ENCODE measurements at regions not wholly inside any gene's neighbourhood (a gene's known extent, or its start where the extent isn't known, plus 50 kb on each side); places are given as distances from the start of the nearest gene placed in this dataset.

DNA sequence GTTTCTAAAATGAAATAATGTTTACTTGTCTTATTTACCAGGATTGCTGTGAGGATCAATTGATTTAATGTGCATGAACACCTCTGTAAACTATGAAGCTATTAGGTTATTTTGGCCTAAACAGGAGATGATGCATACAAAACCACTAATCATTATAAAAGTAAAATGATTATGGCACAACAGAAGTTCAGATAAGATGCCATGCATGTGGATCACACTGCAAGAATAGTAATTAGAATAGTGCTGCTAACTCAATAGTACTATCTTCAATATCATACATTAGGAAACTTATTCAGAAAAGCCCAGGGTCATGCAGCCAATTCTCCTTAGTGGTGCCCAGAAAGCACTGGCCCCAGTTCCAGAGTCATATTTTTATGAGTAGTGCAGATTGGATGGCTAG lies 66.9 kb downstream of the TMEM100 start:
- DNase-seq (ENCODE audit: low read depth in 1 of 2, low spot score in 1 of 2) = no peak
- Histone ChIP-seq H3K4me3 (replicated peaks; ENCODE audit: insufficient read depth, low read length) (no peak overlapping the region), H3K27me3 (ENCODE audit: insufficient read depth, poor library complexity, severe bottlenecking) (no peaks in the 10 kb centered on the region), H3K27ac (replicated peaks) (no peak overlapping the region)
- TF ChIP-seq, protein P1, sequence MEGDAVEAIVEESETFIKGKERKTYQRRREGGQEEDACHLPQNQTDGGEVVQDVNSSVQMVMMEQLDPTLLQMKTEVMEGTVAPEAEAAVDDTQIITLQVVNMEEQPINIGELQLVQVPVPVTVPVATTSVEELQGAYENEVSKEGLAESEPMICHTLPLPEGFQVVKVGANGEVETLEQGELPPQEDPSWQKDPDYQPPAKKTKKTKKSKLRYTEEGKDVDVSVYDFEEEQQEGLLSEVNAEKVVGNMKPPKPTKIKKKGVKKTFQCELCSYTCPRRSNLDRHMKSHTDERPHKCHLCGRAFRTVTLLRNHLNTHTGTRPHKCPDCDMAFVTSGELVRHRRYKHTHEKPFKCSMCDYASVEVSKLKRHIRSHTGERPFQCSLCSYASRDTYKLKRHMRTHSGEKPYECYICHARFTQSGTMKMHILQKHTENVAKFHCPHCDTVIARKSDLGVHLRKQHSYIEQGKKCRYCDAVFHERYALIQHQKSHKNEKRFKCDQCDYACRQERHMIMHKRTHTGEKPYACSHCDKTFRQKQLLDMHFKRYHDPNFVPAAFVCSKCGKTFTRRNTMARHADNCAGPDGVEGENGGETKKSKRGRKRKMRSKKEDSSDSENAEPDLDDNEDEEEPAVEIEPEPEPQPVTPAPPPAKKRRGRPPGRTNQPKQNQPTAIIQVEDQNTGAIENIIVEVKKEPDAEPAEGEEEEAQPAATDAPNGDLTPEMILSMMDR (IDR thresholded peaks at IDR 0.05; ENCODE audit: insufficient read depth, low read length) = no peak
- TF ChIP-seq GABPA (IDR thresholded peaks at IDR 0.05; ENCODE audit: low read depth) (no peak), POLR2AphosphoS5 (IDR thresholded peaks at IDR 0.05; ENCODE audit: low read depth) (no peak), SPI1 (IDR thresholded peaks at IDR 0.05; ENCODE audit: borderline replicate concordance, low read depth) (no peak)
- TF ChIP-seq, protein P2, sequence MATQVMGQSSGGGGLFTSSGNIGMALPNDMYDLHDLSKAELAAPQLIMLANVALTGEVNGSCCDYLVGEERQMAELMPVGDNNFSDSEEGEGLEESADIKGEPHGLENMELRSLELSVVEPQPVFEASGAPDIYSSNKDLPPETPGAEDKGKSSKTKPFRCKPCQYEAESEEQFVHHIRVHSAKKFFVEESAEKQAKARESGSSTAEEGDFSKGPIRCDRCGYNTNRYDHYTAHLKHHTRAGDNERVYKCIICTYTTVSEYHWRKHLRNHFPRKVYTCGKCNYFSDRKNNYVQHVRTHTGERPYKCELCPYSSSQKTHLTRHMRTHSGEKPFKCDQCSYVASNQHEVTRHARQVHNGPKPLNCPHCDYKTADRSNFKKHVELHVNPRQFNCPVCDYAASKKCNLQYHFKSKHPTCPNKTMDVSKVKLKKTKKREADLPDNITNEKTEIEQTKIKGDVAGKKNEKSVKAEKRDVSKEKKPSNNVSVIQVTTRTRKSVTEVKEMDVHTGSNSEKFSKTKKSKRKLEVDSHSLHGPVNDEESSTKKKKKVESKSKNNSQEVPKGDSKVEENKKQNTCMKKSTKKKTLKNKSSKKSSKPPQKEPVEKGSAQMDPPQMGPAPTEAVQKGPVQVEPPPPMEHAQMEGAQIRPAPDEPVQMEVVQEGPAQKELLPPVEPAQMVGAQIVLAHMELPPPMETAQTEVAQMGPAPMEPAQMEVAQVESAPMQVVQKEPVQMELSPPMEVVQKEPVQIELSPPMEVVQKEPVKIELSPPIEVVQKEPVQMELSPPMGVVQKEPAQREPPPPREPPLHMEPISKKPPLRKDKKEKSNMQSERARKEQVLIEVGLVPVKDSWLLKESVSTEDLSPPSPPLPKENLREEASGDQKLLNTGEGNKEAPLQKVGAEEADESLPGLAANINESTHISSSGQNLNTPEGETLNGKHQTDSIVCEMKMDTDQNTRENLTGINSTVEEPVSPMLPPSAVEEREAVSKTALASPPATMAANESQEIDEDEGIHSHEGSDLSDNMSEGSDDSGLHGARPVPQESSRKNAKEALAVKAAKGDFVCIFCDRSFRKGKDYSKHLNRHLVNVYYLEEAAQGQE (IDR thresholded peaks at IDR 0.05; ENCODE audit: insufficient replicate concordance, low read depth) = no peak

DNA sequence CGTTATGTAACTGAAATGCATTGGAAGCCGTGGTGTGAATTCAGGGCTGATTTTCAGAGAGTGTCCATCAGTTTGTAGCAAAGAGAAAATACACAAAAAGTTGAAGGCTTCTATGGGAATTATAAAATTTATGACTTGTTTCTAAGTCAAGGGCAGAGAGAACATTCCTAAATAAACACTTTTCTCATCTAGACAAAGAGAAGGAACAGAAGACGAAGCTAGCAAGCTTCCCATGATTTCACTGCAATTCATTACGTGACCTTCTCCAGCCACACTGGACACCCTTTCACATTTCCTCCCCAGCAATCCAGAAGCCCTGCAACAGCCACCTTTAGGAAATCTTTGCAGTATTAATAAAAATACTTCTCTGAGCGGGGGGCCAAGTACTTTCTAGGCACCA lies 67.8 kb downstream of the TMEM100 start:
- DNase-seq (ENCODE audit: low read depth in 1 of 2, low spot score in 1 of 2) = no peak
- Histone ChIP-seq H3K27me3 (ENCODE audit: insufficient read depth, poor library complexity, severe bottlenecking) (no peaks in the 10 kb centered on the region), H3K27ac (replicated peaks) (no peak overlapping the region), H3K4me3 (replicated peaks; ENCODE audit: insufficient read depth, low read length) (no peak overlapping the region)
- no peak for TF ChIP-seq GABPA (IDR thresholded peaks at IDR 0.05; ENCODE audit: low read depth)
- TF ChIP-seq, protein P1 (IDR thresholded peaks at IDR 0.05; ENCODE audit: insufficient read depth, low read length) = no peak
- TF ChIP-seq, protein P2 (IDR thresholded peaks at IDR 0.05; ENCODE audit: insufficient replicate concordance, low read depth) = no peak
- TF ChIP-seq POLR2AphosphoS5 (IDR thresholded peaks at IDR 0.05; ENCODE audit: low read depth) = no peak
- TF ChIP-seq SPI1 (IDR thresholded peaks at IDR 0.05; ENCODE audit: borderline replicate concordance, low read depth) = no peak

DNA sequence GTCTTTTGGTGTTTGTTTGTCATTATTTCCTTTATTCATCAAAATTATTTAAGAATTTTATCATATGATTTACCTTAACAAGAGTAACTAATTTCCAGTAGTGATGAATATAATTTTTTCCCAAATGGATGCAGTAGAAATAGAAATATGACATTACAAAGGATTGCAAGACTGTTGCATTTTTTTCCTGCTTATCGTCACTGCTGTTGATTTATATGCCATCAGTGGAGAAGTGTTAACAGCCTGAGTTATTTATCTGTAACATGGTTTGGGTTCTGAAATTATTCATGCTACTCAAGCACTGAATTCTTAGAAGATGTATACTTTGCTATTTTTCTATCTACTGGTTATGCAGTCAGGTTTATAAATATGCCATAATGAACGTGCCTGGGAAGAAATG lies 68.6 kb downstream of the TMEM100 start:
- Histone ChIP-seq H3K27ac (replicated peaks) (no peak overlapping the region), H3K27me3 (ENCODE audit: insufficient read depth, poor library complexity, severe bottlenecking) (no peaks in the 10 kb centered on the region), H3K4me3 (replicated peaks; ENCODE audit: insufficient read depth, low read length) (no peak overlapping the region)
- DNase-seq (ENCODE audit: low read depth in 1 of 2, low spot score in 1 of 2) = no peak
- TF ChIP-seq GABPA (IDR thresholded peaks at IDR 0.05; ENCODE audit: low read depth) = no peak
- TF ChIP-seq, protein P1 (IDR thresholded peaks at IDR 0.05; ENCODE audit: insufficient read depth, low read length) = no peak
- TF ChIP-seq POLR2AphosphoS5 (IDR thresholded peaks at IDR 0.05; ENCODE audit: low read depth) = no peak
- no peak for TF ChIP-seq SPI1 (IDR thresholded peaks at IDR 0.05; ENCODE audit: borderline replicate concordance, low read depth)
- TF ChIP-seq, protein P2 (IDR thresholded peaks at IDR 0.05; ENCODE audit: insufficient replicate concordance, low read depth) = no peak
